ENCODE measurements at regions not wholly inside any gene's neighbourhood (a gene's known extent, or its start where the extent isn't known, plus 50 kb on each side); places are given as distances from the start of the nearest gene placed in this dataset.

DNA sequence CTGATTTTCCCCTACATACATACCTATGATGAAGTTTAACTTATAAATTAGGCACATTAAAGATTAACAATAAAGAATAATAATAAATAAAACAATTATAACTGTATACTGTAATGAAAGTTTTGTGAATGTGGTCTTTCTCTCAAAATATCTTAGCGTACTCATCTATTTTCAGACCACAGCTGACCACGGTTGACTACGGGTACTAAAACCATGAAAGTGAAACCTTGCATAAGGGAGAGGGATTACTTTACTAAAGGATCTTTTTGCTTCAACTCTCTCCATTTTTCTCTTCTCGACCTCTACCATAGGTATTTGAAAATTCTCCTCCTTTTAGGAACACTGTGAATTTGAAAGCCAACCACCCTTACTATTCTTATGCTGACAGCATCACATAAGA, 475.5 kb downstream of the CETN3 start:
- no peak for DNase-seq (ENCODE audit: low read depth)
- H3K4me3 ChIP-seq (replicated peaks; ENCODE audit: low read depth, low read length): no peak overlapping the region
- TF ChIP-seq, protein P1, sequence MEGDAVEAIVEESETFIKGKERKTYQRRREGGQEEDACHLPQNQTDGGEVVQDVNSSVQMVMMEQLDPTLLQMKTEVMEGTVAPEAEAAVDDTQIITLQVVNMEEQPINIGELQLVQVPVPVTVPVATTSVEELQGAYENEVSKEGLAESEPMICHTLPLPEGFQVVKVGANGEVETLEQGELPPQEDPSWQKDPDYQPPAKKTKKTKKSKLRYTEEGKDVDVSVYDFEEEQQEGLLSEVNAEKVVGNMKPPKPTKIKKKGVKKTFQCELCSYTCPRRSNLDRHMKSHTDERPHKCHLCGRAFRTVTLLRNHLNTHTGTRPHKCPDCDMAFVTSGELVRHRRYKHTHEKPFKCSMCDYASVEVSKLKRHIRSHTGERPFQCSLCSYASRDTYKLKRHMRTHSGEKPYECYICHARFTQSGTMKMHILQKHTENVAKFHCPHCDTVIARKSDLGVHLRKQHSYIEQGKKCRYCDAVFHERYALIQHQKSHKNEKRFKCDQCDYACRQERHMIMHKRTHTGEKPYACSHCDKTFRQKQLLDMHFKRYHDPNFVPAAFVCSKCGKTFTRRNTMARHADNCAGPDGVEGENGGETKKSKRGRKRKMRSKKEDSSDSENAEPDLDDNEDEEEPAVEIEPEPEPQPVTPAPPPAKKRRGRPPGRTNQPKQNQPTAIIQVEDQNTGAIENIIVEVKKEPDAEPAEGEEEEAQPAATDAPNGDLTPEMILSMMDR (IDR thresholded peaks at IDR 0.05; ENCODE audit: low read length, missing control alignments): no peak

DNA sequence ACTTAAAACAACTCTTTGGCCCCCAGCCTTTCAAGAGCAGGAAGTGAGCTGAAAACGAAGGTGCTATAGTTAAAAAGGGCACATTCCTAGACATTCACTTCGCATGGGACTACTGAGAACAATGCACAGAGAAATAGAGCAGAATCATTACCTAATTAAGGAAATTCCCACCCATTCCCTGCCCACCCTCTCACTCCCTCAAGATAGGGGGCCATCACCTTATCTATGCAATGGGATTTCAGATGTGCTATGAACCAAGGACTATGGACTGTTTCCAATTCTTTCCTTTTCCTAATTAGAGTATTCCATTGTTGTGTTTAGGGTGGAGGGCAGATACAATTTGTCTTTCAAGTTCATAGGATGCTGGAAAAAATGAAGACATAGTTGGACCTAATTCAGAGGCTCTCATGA, 476.8 kb downstream of the CETN3 start:
- TF ChIP-seq, protein P1 (IDR thresholded peaks at IDR 0.05; ENCODE audit: low read length, missing control alignments): no peak
- peak; percentile 63 for DNase-seq (ENCODE audit: low read depth)

DNA sequence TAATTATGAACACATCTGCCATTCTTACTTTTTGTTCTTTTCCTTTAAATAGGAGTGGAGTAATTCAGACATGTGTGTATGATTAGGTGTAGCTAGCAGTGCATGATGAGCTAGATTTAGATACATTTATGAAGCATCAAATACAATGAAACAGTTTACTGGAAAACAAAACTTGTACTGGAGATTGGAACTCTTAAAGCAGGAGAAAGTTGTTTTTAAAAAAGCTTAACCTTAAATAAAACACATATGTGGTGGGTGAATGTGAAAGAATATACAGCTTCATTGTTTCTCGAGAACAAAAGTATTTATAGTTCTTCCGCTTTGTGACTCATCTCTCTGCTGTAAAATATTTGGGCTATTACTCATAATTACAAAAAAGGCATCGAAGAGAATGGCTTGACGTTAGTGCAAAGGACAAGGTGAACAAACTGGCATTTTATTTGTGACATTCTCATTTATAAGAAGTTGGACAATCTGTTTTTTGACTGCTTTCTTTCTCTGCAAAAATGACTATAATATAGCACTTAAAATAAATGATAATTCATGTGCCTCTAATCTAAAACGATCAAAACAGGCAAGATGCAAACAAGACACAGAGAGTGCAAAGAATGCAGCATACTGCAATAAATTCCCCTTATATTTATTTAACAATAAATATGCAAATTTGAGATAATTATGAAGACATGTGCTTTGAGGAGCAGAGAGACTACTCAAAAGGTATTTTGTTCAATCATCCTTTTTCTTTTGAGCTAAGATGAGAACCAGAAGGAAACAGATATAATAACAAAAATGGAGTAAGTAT, 478.8 kb downstream of the CETN3 start:
- TF ChIP-seq, protein P1 (IDR thresholded peaks at IDR 0.05; ENCODE audit: low read length, missing control alignments): no peak
- DNase-seq (ENCODE audit: low read depth): peak; percentile 81
- no peak overlapping the region for H3K4me3 ChIP-seq (replicated peaks; ENCODE audit: low read depth, low read length)

More for the DNA sequence above, 476.8 kb downstream of the CETN3 start:
- H3K4me3 ChIP-seq (replicated peaks; ENCODE audit: low read depth, low read length): no peak overlapping the region

DNA sequence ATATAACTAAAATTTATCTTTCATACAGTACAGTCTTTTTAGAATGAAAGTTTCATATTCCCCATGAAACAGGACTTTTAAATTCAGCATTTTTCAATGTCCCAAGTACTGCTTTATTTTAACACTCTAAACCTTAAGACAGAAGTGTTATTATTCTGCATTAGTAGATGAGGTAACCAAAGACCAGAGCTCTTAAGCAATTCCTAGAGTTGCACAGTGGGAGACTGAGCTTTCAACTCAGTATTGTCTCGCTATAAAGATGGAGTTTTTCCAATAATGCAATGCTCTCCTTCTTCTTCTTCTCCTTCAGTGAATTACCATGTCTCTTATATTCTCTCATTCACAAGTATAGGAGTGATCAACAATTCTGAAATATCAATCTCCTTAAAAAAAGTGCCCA, 479.7 kb downstream of the CETN3 start:
- DNase-seq (ENCODE audit: low read depth): peak; percentile 42
- H3K4me3 ChIP-seq (replicated peaks; ENCODE audit: low read depth, low read length): no peak overlapping the region
- TF ChIP-seq, protein P1 (IDR thresholded peaks at IDR 0.05; ENCODE audit: low read length, missing control alignments): no peak

DNA sequence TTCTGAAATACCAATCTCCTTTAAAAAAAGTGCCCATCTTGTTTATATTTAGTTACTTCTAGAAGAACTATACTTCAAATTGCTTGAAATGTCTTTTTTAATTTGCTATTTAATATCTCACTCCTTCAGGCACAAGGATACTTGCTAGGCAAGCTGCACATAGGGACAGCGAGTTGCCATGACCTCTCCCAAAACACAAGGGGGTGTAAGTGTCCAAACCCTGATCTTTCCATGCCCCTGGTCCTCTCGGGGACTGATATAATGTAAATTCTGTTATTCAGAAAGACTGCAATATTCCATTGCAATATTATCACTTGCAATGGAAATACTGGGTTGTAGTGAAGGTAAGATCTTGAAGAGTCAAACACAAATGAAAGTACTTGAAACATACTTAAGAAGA, 480.4 kb downstream of the CETN3 start:
- DNase-seq (ENCODE audit: low read depth): no peak
- TF ChIP-seq, protein P1 (IDR thresholded peaks at IDR 0.05; ENCODE audit: low read length, missing control alignments): no peak
- no peak overlapping the region for H3K4me3 ChIP-seq (replicated peaks; ENCODE audit: low read depth, low read length)

DNA sequence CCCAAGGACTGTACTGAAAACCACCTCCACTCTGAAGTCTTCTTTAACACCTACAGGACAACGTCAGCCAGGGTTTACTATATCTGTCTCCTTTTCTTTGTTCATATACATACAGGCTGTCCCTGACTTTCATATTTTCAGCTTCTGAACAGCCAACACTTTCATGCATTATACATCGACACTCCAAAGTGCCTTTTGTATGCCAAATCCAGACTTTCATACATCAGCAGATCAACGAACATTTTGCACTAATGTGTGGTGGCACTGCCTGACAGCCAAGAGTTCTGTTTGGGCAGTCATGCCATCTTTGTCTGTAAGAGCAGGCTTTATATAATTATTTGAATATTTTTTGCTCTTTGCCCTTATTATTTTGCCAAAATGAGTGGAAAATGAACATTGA, 487.4 kb downstream of the CETN3 start:
- no peak overlapping the region for H3K4me3 ChIP-seq (replicated peaks; ENCODE audit: low read depth, low read length)
- DNase-seq (ENCODE audit: low read depth): no peak
- TF ChIP-seq, protein P1 (IDR thresholded peaks at IDR 0.05; ENCODE audit: low read length, missing control alignments): no peak

DNA sequence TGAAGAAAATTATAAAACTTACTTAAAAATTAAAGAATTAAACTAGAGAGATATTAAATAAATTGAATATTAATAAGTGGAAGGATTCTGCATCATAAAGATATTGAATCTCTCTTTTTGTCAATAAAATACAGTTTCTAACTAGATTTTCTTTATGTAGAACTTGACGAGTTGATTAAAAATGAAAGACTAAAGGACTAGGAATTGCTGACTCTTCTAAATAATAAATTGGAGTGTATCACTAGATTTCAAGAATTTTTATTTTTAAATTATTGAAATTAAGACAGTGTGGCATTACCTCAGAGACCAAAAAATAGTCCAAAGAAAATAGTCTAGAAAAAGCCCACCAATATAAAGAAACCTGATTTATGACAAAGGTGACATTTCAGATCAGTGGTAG, 492.4 kb downstream of the CETN3 start:
- TF ChIP-seq, protein P1 (IDR thresholded peaks at IDR 0.05; ENCODE audit: low read length, missing control alignments): no peak
- DNase-seq (ENCODE audit: low read depth): no peak
- no peak overlapping the region for H3K4me3 ChIP-seq (replicated peaks; ENCODE audit: low read depth, low read length)

Measured in fibroblast of pulmonary artery (primary cell).